NCI-H128 (cell line): ENCODE measurements at regions not wholly inside any gene's neighbourhood (a gene's known extent, or its start where the extent isn't known, plus 50 kb on each side); places are given as distances from the start of the nearest gene placed in this dataset.
"Not testable (repeated sequence)": the region's sequence is repeated elsewhere in the genome, so short reads cannot be mapped to it uniquely, and the experiment has no call there.

Source experiments
- DNase-seq: peaks from one replicate; lab custom pipeline; 2025; ENCODE audit not compliant: unreplicated experiment; lab: John Stamatoyannopoulos, UW

GRCh38 chr2:128607440-128607839 is 288.8 kb upstream of the HS6ST1 start:
- no peak for DNase-seq

GRCh38 chr2:128607911-128608506 is 289.3 kb upstream of the HS6ST1 start:
- no peak for DNase-seq

- DNase-seq = no peak
Observed at GRCh38 chr2:128608921-128609880, 290.5 kb upstream of the HS6ST1 start.

- DNase-seq = no peak
Observed at GRCh38 chr2:128610496-128610895, 291.8 kb upstream of the HS6ST1 start.

- DNase-seq = no peak
Observed at GRCh38 chr2:128611421-128612320, 293.0 kb upstream of the HS6ST1 start.

- DNase-seq = no peak
Observed at GRCh38 chr2:128612628-128613027, 294.0 kb upstream of the HS6ST1 start.

- no peak for DNase-seq
Observed at GRCh38 chr2:128613351-128613750, 294.7 kb upstream of the HS6ST1 start.

GRCh38 chr2:128613876-128614275 is 295.2 kb upstream of the HS6ST1 start:
- no peak for DNase-seq

- DNase-seq = not testable (repeated sequence)
Observed at GRCh38 chr2:128614907-128615306, 296.2 kb upstream of the HS6ST1 start.

GRCh38 chr2:128615571-128615970 is 296.9 kb upstream of the HS6ST1 start:
- no peak for DNase-seq

- DNase-seq = no peak
Observed at GRCh38 chr2:128617029-128617590, 298.4 kb upstream of the HS6ST1 start.

- no peak for DNase-seq
Observed at GRCh38 chr2:128617661-128618060, 299.0 kb upstream of the HS6ST1 start.

GRCh38 chr2:128618642-128619041 is 300.0 kb upstream of the HS6ST1 start:
- no peak for DNase-seq

GRCh38 chr2:128619471-128620325 is 301.0 kb upstream of the HS6ST1 start:
- no peak for DNase-seq

- DNase-seq = no peak
Observed at GRCh38 chr2:128621074-128621473, 302.4 kb upstream of the HS6ST1 start.

GRCh38 chr2:128622371-128622770 is 303.7 kb upstream of the HS6ST1 start:
- no peak for DNase-seq

- no peak for DNase-seq
Observed at GRCh38 chr2:128622955-128623620, 304.4 kb upstream of the HS6ST1 start.

- DNase-seq = peak; percentile 3
Observed at GRCh38 chr2:128623776-128624761, 305.4 kb upstream of the HS6ST1 start.
